Neuronal stem cell (in vitro differentiated cells): ENCODE measurements at regions not wholly inside any gene's neighbourhood (a gene's known extent, or its start where the extent isn't known, plus 50 kb on each side); places are given as distances from the start of the nearest gene placed in this dataset.

Source experiments
- DNase-seq: peaks from one replicate; pipeline ENCODE4 v3.0.0-alpha.2; 2013; ENCODE audit warnings: low spot score
- H2AFZ ChIP-seq: one replicate; pipeline ENCODE4 v1.6.1; 2013; ENCODE audit warnings: mild to moderate bottlenecking, low read length, inconsistent platforms
- H2AK5ac ChIP-seq: 2 replicates; pipeline ENCODE4 v1.6.1; 2013; ENCODE audit warnings: low read depth, mild to moderate bottlenecking, inconsistent platforms, low read length, moderate library complexity, mixed read lengths
- H2BK120ac ChIP-seq: 2 replicates; pipeline ENCODE4 v1.6.1; 2013; ENCODE audit warnings: low read depth, mild to moderate bottlenecking, inconsistent platforms, low read length, moderate library complexity, mixed read lengths
- H2BK12ac ChIP-seq: one replicate; pipeline ENCODE4 v1.6.1; 2013; ENCODE audit warnings: low read length, inconsistent platforms
- H2BK15ac ChIP-seq: 2 replicates; pipeline ENCODE4 v1.6.1; 2013; ENCODE audit warnings: mild to moderate bottlenecking, low read length, inconsistent platforms, mixed read lengths
- H2BK5ac ChIP-seq: one replicate; pipeline ENCODE4 v1.6.1; 2013; ENCODE audit warnings: inconsistent platforms, mild to moderate bottlenecking, low read length, moderate library complexity
- H3K14ac ChIP-seq: one replicate; pipeline ENCODE4 v1.6.1; 2013; ENCODE audit warnings: low read length, inconsistent platforms
- H3K18ac ChIP-seq: 2 replicates; pipeline ENCODE4 v1.6.1; 2013; ENCODE audit warnings: low read length, inconsistent platforms
- H3K23ac ChIP-seq: 2 replicates; pipeline ENCODE4 v1.6.1; 2013; ENCODE audit warnings: low read depth, mild to moderate bottlenecking, mixed read lengths, low read length, inconsistent platforms; ENCODE audit not compliant: poor library complexity
- H3K27ac ChIP-seq: replicated peaks from 3 replicates; pipeline ENCODE4 v1.5.1; 2013; ENCODE audit warnings: low read length, inconsistent platforms
- H3K27me3 ChIP-seq, 3 experiments: 2 replicates each; pipeline ENCODE4 v1.6.1; 2013; ENCODE audit warnings: low read length in 3 of 3, mild to moderate bottlenecking in 2 of 3, inconsistent platforms in 1 of 3, low read depth in 1 of 3, mixed read lengths in 1 of 3, moderate library complexity in 1 of 3; ENCODE audit not compliant: control insufficient read depth in 3 of 3, insufficient read depth in 3 of 3
- H3K36me3 ChIP-seq, 2 donors: replicated peaks in 1 of 2; 2 replicates each; pipeline ENCODE4 v1.6.1; 2013; ENCODE audit warnings: low read length in 2 of 2; ENCODE audit not compliant: control insufficient read depth in 2 of 2, insufficient read depth in 2 of 2
- H3K4ac ChIP-seq: 2 replicates; pipeline ENCODE4 v1.6.1; 2013; ENCODE audit warnings: inconsistent platforms, mild to moderate bottlenecking, low read length, moderate library complexity
- H3K4me1 ChIP-seq, 2 donors: 1 replicate in 1 of 2; 2 replicates in 1 of 2; pipeline ENCODE4 v1.6.1; 2013; ENCODE audit warnings: low read length in 2 of 2, low read depth in 1 of 2; ENCODE audit not compliant: control insufficient read depth in 2 of 2, insufficient read depth in 1 of 2
- H3K4me2 ChIP-seq: one replicate; pipeline ENCODE4 v1.6.1; 2013; ENCODE audit warnings: mild to moderate bottlenecking, low read length, inconsistent platforms; ENCODE audit not compliant: insufficient read depth, poor library complexity, severe bottlenecking
- H3K4me3 ChIP-seq, 2 donors: 2 replicates each; pipeline ENCODE4 v1.5.1; 2013; ENCODE audit warnings: low read length in 2 of 2, mild to moderate bottlenecking in 2 of 2, inconsistent platforms in 1 of 2, moderate library complexity in 1 of 2
- H3K79me1 ChIP-seq: one replicate; pipeline ENCODE4 v1.6.1; 2013; ENCODE audit warnings: low read depth, mild to moderate bottlenecking, inconsistent platforms, low read length, moderate library complexity
- H3K9ac ChIP-seq: one replicate; pipeline ENCODE4 v1.6.1; 2013; ENCODE audit warnings: mild to moderate bottlenecking, low read depth, low read length, inconsistent platforms; ENCODE audit not compliant: poor library complexity
- H3K9me3 ChIP-seq, 2 donors: replicated peaks in 1 of 2; 2 replicates each; pipeline versions ENCODE3 to v1.6.1; 2013; ENCODE audit warnings: low read length in 2 of 2, mild to moderate bottlenecking in 2 of 2, inconsistent platforms in 1 of 2, low read depth in 1 of 2, mixed read lengths in 1 of 2, moderate library complexity in 1 of 2; ENCODE audit not compliant: control insufficient read depth in 2 of 2, insufficient read depth in 1 of 2
- H4K8ac ChIP-seq: one replicate; pipeline ENCODE4 v1.6.1; 2013; ENCODE audit warnings: low read depth, mild to moderate bottlenecking, inconsistent platforms, low read length, moderate library complexity
- H4K91ac ChIP-seq: one replicate; pipeline ENCODE4 v1.6.1; 2013; ENCODE audit warnings: low read length, low read depth, mild to moderate bottlenecking, inconsistent platforms; ENCODE audit not compliant: poor library complexity
- WGBS, 2 donors: extraction: QIAGEN DNeasy Blood & Tissue Kit; methylation state at CpG; one replicate each; pipeline ENCODE4 v1.1.7; 2013; ENCODE audit warnings: missing lambda C conversion rate in 2 of 2, mixed read lengths in 1 of 2; ENCODE audit not compliant: insufficient read length in 2 of 2, insufficient replicate concordance in 1 of 2; ENCODE audit errors: extremely low coverage in 2 of 2; 5-methylcytosine and 5-hydroxymethylcytosine counted together

- H3K18ac ChIP-seq: no peak overlapping the region
- H2AFZ ChIP-seq: no peak overlapping the region
- H3K4me3 ChIP-seq: no peak overlapping the region
- H2BK120ac ChIP-seq: no peak overlapping the region
- no peak overlapping the region for H4K91ac ChIP-seq
- no peak overlapping the region for H4K8ac ChIP-seq
- H2BK15ac ChIP-seq: no peak overlapping the region
- H3K79me1 ChIP-seq: no peaks in the 10 kb centered on the region
- DNase-seq: no peak
- H3K14ac ChIP-seq: no peak overlapping the region
- no peak overlapping the region for H2BK12ac ChIP-seq
- no peak overlapping the region for H2BK5ac ChIP-seq
- no CpG with 5 or more reads among the region's 6 CpGs for WGBS, 2 donors
- no peaks in the 10 kb centered on the region for H3K4me1 ChIP-seq
- no peaks in the 10 kb centered on the region for H3K27me3 ChIP-seq
- no peak overlapping the region for H3K4ac ChIP-seq
- no peak overlapping the region for H3K23ac ChIP-seq
- no peak overlapping the region for H3K9ac ChIP-seq
- H3K36me3 ChIP-seq: peaks cover 0 to 1% of the 10 kb centered on the region in 2 donors
- H3K9me3 ChIP-seq: peaks cover 0 to 2% of the 10 kb centered on the region in 2 donors
- H2AK5ac ChIP-seq: no peak overlapping the region
- no peak overlapping the region for H3K4me2 ChIP-seq
- no peak overlapping the region for H3K27ac ChIP-seq
Observed at GRCh38 chr5:3954633-3955032, 359.0 kb downstream of the IRX1 start.

GRCh38 chr5:3957658-3958057, 362.0 kb downstream of the IRX1 start:
- H2BK15ac ChIP-seq: no peak overlapping the region
- H3K9ac ChIP-seq: no peak overlapping the region
- H3K9me3 ChIP-seq: peaks cover 0 to 2% of the 10 kb centered on the region in 2 donors
- H3K4ac ChIP-seq: no peak overlapping the region
- DNase-seq: no peak
- H3K79me1 ChIP-seq: no peaks in the 10 kb centered on the region
- H2AK5ac ChIP-seq: no peak overlapping the region
- peak overlapping the region in 1 of 2 donors; percentile 52 for H3K4me3 ChIP-seq
- H3K4me2 ChIP-seq: no peak overlapping the region
- H3K27me3 ChIP-seq: no peaks in the 10 kb centered on the region
- H2AFZ ChIP-seq: no peak overlapping the region
- H3K14ac ChIP-seq: no peak overlapping the region
- H3K36me3 ChIP-seq: peaks cover 0 to 1% of the 10 kb centered on the region in 2 donors
- H2BK5ac ChIP-seq: no peak overlapping the region
- H4K8ac ChIP-seq: peak overlapping the region; percentile 88
- H4K91ac ChIP-seq: no peak overlapping the region
- H3K4me1 ChIP-seq: no peaks in the 10 kb centered on the region
- WGBS, 2 donors: no CpG with 5 or more reads among the region's 7 CpGs
- no peak overlapping the region for H3K18ac ChIP-seq
- H2BK120ac ChIP-seq: no peak overlapping the region
- no peak overlapping the region for H3K23ac ChIP-seq
- H2BK12ac ChIP-seq: no peak overlapping the region
- H3K27ac ChIP-seq: no peak overlapping the region

GRCh38 chr5:3958389-3958788, 362.8 kb downstream of the IRX1 start:
- Histone ChIP-seq H3K27ac (no peak overlapping the region), H3K27me3 (no peaks in the 10 kb centered on the region), H3K36me3 (peaks cover 0 to 1% of the 10 kb centered on the region in 2 donors), H3K4me3 (no peak overlapping the region), H2BK120ac (no peak overlapping the region), H3K79me1 (no peaks in the 10 kb centered on the region), H3K4me2 (no peak overlapping the region), H3K23ac (no peak overlapping the region), H3K14ac (no peak overlapping the region), H2AK5ac (no peak overlapping the region), H2AFZ (no peak overlapping the region), H3K9me3 (peaks cover 0 to 2% of the 10 kb centered on the region in 2 donors), H2BK5ac (no peak overlapping the region), H4K8ac (no peak overlapping the region), H3K18ac (peak overlapping the region; percentile 67), H2BK15ac (no peak overlapping the region), H4K91ac (no peak overlapping the region), H3K9ac (no peak overlapping the region), H2BK12ac (no peak overlapping the region), H3K4me1 (no peaks in the 10 kb centered on the region), H3K4ac (no peak overlapping the region)
- no CpG with 5 or more reads among the region's 6 CpGs for WGBS, 2 donors
- no peak for DNase-seq

- WGBS, 2 donors: no CpG with 5 or more reads among the region's 19 CpGs
- no peak overlapping the region for H2BK120ac ChIP-seq
- no peak overlapping the region for H2AFZ ChIP-seq
- no peak overlapping the region for H3K14ac ChIP-seq
- H3K27me3 ChIP-seq: no peaks in the 10 kb centered on the region
- no peak for DNase-seq
- no peak overlapping the region for H3K9ac ChIP-seq
- no peak overlapping the region for H2BK12ac ChIP-seq
- H3K4me3 ChIP-seq: no peak overlapping the region
- H3K79me1 ChIP-seq: no peaks in the 10 kb centered on the region
- H2AK5ac ChIP-seq: no peak overlapping the region
- no peaks in the 10 kb centered on the region for H3K4me1 ChIP-seq
- H2BK5ac ChIP-seq: no peak overlapping the region
- H3K18ac ChIP-seq: peak overlapping the region; percentile 2
- peaks cover 0 to 1% of the 10 kb centered on the region in 2 donors for H3K36me3 ChIP-seq
- peaks cover 0 to 4% of the 10 kb centered on the region in 2 donors for H3K9me3 ChIP-seq
- H3K4ac ChIP-seq: no peak overlapping the region
- no peak overlapping the region for H3K4me2 ChIP-seq
- H2BK15ac ChIP-seq: no peak overlapping the region
- H4K8ac ChIP-seq: no peak overlapping the region
- H4K91ac ChIP-seq: no peak overlapping the region
- no peak overlapping the region for H3K23ac ChIP-seq
- H3K27ac ChIP-seq: no peak overlapping the region
Observed at GRCh38 chr5:3962113-3962512, 366.5 kb downstream of the IRX1 start.
